ENCODE measurements at regions not wholly inside any gene's neighbourhood (a gene's known extent, or its start where the extent isn't known, plus 50 kb on each side); places are given as distances from the start of the nearest gene placed in this dataset.

DNA sequence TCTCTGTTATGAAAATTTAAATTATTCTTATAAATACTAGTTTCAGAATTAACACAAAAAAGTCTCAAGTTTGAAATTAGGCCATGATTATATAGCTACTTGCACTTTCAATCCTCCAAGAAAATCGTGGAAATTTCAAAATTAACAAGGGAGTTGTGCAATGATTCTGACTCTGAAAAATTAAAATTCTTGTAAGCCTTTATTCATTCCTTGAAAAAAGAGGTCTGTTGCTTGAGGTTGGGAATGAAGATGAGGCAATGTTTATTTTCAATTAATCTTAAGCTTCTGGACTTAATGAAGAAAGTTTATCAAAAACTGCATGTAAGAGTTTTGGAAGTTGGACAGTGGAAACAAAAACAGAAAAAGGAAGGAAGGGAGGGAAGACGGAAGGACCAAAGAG is 128.2 kb upstream of the FIBIN start:
- no peak for TF ChIP-seq CEBPB (IDR thresholded peaks at IDR 0.05; ENCODE audit: low read depth)
- TF ChIP-seq, protein P1, sequence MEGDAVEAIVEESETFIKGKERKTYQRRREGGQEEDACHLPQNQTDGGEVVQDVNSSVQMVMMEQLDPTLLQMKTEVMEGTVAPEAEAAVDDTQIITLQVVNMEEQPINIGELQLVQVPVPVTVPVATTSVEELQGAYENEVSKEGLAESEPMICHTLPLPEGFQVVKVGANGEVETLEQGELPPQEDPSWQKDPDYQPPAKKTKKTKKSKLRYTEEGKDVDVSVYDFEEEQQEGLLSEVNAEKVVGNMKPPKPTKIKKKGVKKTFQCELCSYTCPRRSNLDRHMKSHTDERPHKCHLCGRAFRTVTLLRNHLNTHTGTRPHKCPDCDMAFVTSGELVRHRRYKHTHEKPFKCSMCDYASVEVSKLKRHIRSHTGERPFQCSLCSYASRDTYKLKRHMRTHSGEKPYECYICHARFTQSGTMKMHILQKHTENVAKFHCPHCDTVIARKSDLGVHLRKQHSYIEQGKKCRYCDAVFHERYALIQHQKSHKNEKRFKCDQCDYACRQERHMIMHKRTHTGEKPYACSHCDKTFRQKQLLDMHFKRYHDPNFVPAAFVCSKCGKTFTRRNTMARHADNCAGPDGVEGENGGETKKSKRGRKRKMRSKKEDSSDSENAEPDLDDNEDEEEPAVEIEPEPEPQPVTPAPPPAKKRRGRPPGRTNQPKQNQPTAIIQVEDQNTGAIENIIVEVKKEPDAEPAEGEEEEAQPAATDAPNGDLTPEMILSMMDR (IDR thresholded peaks at IDR 0.05 in 2 of 3, conservative IDR thresholded peaks at IDR 0.05 in 1 of 3; ENCODE audit: borderline replicate concordance in 1 of 3, insufficient read depth in 1 of 3, low read depth in 2 of 3, low read length in 2 of 3) = no peak

All from HCT116 (cell line).